Ovary (tissue), 3 donors: ENCODE measurements at regions not wholly inside any gene's neighbourhood (a gene's known extent, or its start where the extent isn't known, plus 50 kb on each side); places are given as distances from the start of the nearest gene placed in this dataset.

Experiments used
- CTCF ChIP-seq, 3 donors: fragments of 450-650 bp in 2 of 3; fragments of 200-600 bp in 1 of 3; IDR thresholded peaks; one replicate each; pipeline versions ENCODE4 v1.5.1 to v1.8.0; 2016 to 2022; ENCODE audit warnings: antibody characterized with exemption in 3 of 3, mild to moderate bottlenecking in 1 of 3
- POLR2A ChIP-seq: fragments of 450-650 bp; IDR thresholded peaks from one replicate; pipeline ENCODE4 v1.6.1; 2017; ENCODE audit warnings: antibody characterized with exemption, mild to moderate bottlenecking, moderate library complexity
- donor health status: DM: no; HTN: no; CAD: no.

DNA sequence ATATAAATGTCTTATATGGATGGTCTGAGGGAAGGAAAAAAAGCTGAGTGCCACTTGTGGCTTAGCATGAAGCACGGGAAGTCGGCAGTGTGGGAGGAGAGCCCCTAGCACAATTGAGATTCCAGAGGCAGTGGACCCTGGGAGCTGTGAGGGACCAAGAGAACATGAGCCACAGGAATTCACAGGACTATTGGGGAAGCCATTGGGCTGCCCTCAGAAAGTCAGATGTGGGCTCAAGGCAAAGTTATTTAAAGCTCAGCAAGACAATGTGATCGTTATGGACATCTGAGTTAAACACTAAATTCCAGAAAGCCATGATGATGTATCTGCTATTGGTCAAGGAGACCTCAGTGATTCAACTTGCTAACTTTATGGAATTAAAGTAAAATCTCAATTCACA is 380.8 kb upstream of the IL12A start:
- no peak for TF ChIP-seq POLR2A
- TF ChIP-seq CTCF (IDR thresholded peaks at IDR 0.05): no peak
